H1 (cell line): ENCODE measurements at regions not wholly inside any gene's neighbourhood (a gene's known extent, or its start where the extent isn't known, plus 50 kb on each side); places are given as distances from the start of the nearest gene placed in this dataset.
A peak's percentile ranks its signal among the peaks of the same experiment; 100 is the strongest.

ENCODE experiments used
- CTCF ChIA-PET: fragments of 300-600 bp; sonication (Branson Sonifier 250); formaldehyde crosslinking; loops from one replicate; lab custom pipeline; 2021; ENCODE audit not compliant: partially characterized antibody; lab: Charles Lee
- POLR2A ChIA-PET: fragments of 300-600 bp; sonication (Branson Sonifier 250); formaldehyde crosslinking; loops from one replicate; lab custom pipeline; 2021; ENCODE audit warnings: inconsistent platforms; ENCODE audit not compliant: partially characterized antibody; lab: Charles Lee
- DNase-seq, 2 experiments: peaks; one replicate each; pipeline versions ENCODE4 v3.0.0 to v3.0.0-alpha.2; 2010 to 2022; ENCODE audit warnings: low spot score in 2 of 2, low read depth in 1 of 2, mixed read lengths in 1 of 2
- FAIRE-seq: peaks from 2 replicates; lab custom pipeline; 2011; peaks lifted over from hg19 to GRCh38; lab: Jason Lieb, UNC
- H2AFZ ChIP-seq: 2 replicates; pipeline ENCODE4 v1.8.1; 2012; ENCODE audit warnings: low read length, inconsistent platforms
- H2AK5ac ChIP-seq: 2 replicates; pipeline ENCODE4 v1.6.1; 2013; ENCODE audit warnings: low read depth, low read length
- H2BK120ac ChIP-seq: replicated peaks from 2 replicates; pipeline ENCODE3; 2013; ENCODE audit warnings: low read depth, low read length, inconsistent platforms
- H2BK12ac ChIP-seq: 2 replicates; pipeline ENCODE4 v1.6.1; 2013; ENCODE audit warnings: low read depth, low read length
- H2BK15ac ChIP-seq: 2 replicates; pipeline ENCODE4 v1.6.1; 2013; ENCODE audit warnings: low read length
- H2BK20ac ChIP-seq: 2 replicates; pipeline ENCODE4 v1.6.1; 2013; ENCODE audit warnings: low read length
- H2BK5ac ChIP-seq: 2 replicates; pipeline ENCODE4 v1.6.1; 2013; ENCODE audit warnings: low read depth, low read length
- H3K14ac ChIP-seq: 2 replicates; pipeline ENCODE4 v1.6.1; 2013; ENCODE audit warnings: inconsistent platforms; ENCODE audit not compliant: insufficient read length
- H3K18ac ChIP-seq: 2 replicates; pipeline ENCODE4 v1.6.1; 2013; ENCODE audit warnings: low read length; ENCODE audit errors: extremely low read depth
- H3K23ac ChIP-seq: 2 replicates; pipeline ENCODE4 v1.6.1; 2013; ENCODE audit warnings: inconsistent platforms; ENCODE audit not compliant: insufficient read length
- H3K23me2 ChIP-seq: 2 replicates; pipeline ENCODE4 v1.6.1; 2013; ENCODE audit warnings: low read depth, low read length
- H3K27ac ChIP-seq: 2 replicates; pipeline ENCODE4 v1.6.1; 2011; ENCODE audit warnings: low read depth, low read length, inconsistent platforms
- H3K27me3 ChIP-seq, 4 experiments: replicated peaks in 1 of 4; 1 replicate in 1 of 4; 2 replicates in 3 of 4; pipeline versions ENCODE4 v1.6.1 to v1.8.1; 2011 to 2013; ENCODE audit warnings: low read length in 3 of 4, mild to moderate bottlenecking in 3 of 4, inconsistent platforms in 2 of 4, mixed read lengths in 2 of 4, moderate library complexity in 1 of 4; ENCODE audit not compliant: control insufficient read depth in 3 of 4, insufficient read depth in 3 of 4; ENCODE audit errors: extremely low read depth in 1 of 4
- H3K36me3 ChIP-seq, 4 experiments: 2 replicates each; pipeline versions ENCODE4 v1.6.1 to v1.8.1; 2011 to 2013; ENCODE audit warnings: mild to moderate bottlenecking in 4 of 4, low read length in 3 of 4, moderate library complexity in 2 of 4, control low read depth in 1 of 4, inconsistent platforms in 1 of 4; ENCODE audit not compliant: insufficient read depth in 4 of 4, control insufficient read depth in 2 of 4
- H3K4ac ChIP-seq: replicated peaks from 2 replicates; pipeline ENCODE3; 2013; ENCODE audit warnings: low read length, low read depth, mixed read lengths, inconsistent platforms; ENCODE audit not compliant: insufficient read length
- H3K4me1 ChIP-seq, 4 experiments: replicated peaks in 1 of 4; 1 replicate in 1 of 4; 2 replicates in 3 of 4; pipeline versions ENCODE4 v1.6.1 to v1.8.1; 2011 to 2013; ENCODE audit warnings: low read length in 3 of 4, inconsistent platforms in 2 of 4, mixed read lengths in 1 of 4; ENCODE audit not compliant: insufficient read depth in 4 of 4, control insufficient read depth in 3 of 4
- H3K4me2 ChIP-seq, 2 experiments: 2 replicates each; pipeline versions ENCODE4 v1.6.1 to v1.8.1; 2011 to 2013; ENCODE audit warnings: low read depth in 2 of 2, low read length in 2 of 2, control low read depth in 1 of 2, inconsistent platforms in 1 of 2, mild to moderate bottlenecking in 1 of 2; ENCODE audit not compliant: insufficient read depth in 1 of 2
- H3K4me3 ChIP-seq, 4 experiments: fragments of 200-600, 300-600 bp in 1 of 4; sonication (generic), shearing (Covaris generic), sonication (Bioruptor Twin) in 1 of 4; 2 replicates each; pipeline versions ENCODE4 v1.5.1 to v1.8.1; 2011 to 2016; ENCODE audit warnings: low read length in 4 of 4, low read depth in 3 of 4, control low read depth in 2 of 4, inconsistent platforms in 2 of 4, mild to moderate bottlenecking in 2 of 4, mixed read lengths in 1 of 4, moderate library complexity in 1 of 4; ENCODE audit not compliant: insufficient read depth in 2 of 4; ENCODE audit errors: extremely low read depth in 1 of 4
- H3K56ac ChIP-seq: replicated peaks from 2 replicates; pipeline ENCODE3; 2013; ENCODE audit warnings: low read depth, mild to moderate bottlenecking, mixed read lengths, low read length, inconsistent platforms; ENCODE audit not compliant: insufficient read length
- H3K79me1 ChIP-seq: 2 replicates; pipeline ENCODE4 v1.6.1; 2013; ENCODE audit warnings: low read depth, low read length, control low read depth
- H3K79me2 ChIP-seq, 2 experiments: 2 replicates each; pipeline versions ENCODE4 v1.6.1 to v1.8.1; 2012 to 2013; ENCODE audit warnings: low read length in 2 of 2, mild to moderate bottlenecking in 2 of 2, inconsistent platforms in 1 of 2; ENCODE audit not compliant: insufficient read depth in 2 of 2, control insufficient read depth in 1 of 2
- H3K9ac ChIP-seq, 4 experiments: replicated peaks in 1 of 4; 1 replicate in 1 of 4; 2 replicates in 3 of 4; pipeline versions ENCODE4 v1.6.1 to v1.8.1; 2011 to 2013; ENCODE audit warnings: low read depth in 3 of 4, low read length in 3 of 4, control low read depth in 2 of 4, mild to moderate bottlenecking in 2 of 4, moderate library complexity in 2 of 4, inconsistent platforms in 1 of 4; ENCODE audit errors: extremely low read depth in 1 of 4
- H3K9me3 ChIP-seq, 2 experiments: 2 replicates each; pipeline versions ENCODE4 v1.6.1 to v1.8.1; 2012 to 2013; ENCODE audit warnings: mild to moderate bottlenecking in 2 of 2, moderate library complexity in 2 of 2, control low read depth in 1 of 2, inconsistent platforms in 1 of 2, low read depth in 1 of 2, low read length in 1 of 2, mixed read lengths in 1 of 2; ENCODE audit not compliant: insufficient read depth in 2 of 2
- H4K20me1 ChIP-seq, 2 experiments: replicated peaks in 1 of 2; 2 replicates each; pipeline versions ENCODE3 to v1.8.1; 2011 to 2013; ENCODE audit warnings: inconsistent platforms in 2 of 2, low read length in 2 of 2, mild to moderate bottlenecking in 1 of 2; ENCODE audit not compliant: insufficient read depth in 2 of 2, control insufficient read depth in 1 of 2
- H4K5ac ChIP-seq: 2 replicates; pipeline ENCODE4 v1.6.1; 2013; ENCODE audit warnings: low read length, low read depth, mixed read lengths, inconsistent platforms; ENCODE audit not compliant: insufficient read length
- H4K8ac ChIP-seq: 2 replicates; pipeline ENCODE4 v1.8.0; 2013; ENCODE audit warnings: mild to moderate bottlenecking, moderate library complexity, low read length, inconsistent platforms; ENCODE audit not compliant: insufficient read depth; ENCODE audit errors: extremely low read depth
- H4K91ac ChIP-seq: replicated peaks from 2 replicates; pipeline ENCODE3; 2013; ENCODE audit warnings: low read length, mixed read lengths, inconsistent platforms; ENCODE audit not compliant: insufficient read length
- CEBPB ChIP-seq: IDR thresholded peaks from 2 replicates; pipeline ENCODE4 v1.6.1; 2012; ENCODE audit warnings: low read depth, low read length
- TAF7 ChIP-seq: optimal IDR thresholded peaks from 2 replicates; pipeline ENCODE3; 2011; ENCODE audit warnings: low read depth, mild to moderate bottlenecking, inconsistent platforms, low read length, moderate library complexity, borderline replicate concordance
- WGBS, 2 experiments: shearing (Covaris generic) in 1 of 2; methylation state at CpG; one replicate each; pipeline versions ENCODE4 v1.1.6 to v1.1.7; 2013 to 2015; ENCODE audit warnings: low lambda C conversion rate in 2 of 2, mixed read lengths in 2 of 2, inconsistent platforms in 1 of 2, low coverage in 1 of 2, missing lambda C conversion rate in 1 of 2; ENCODE audit not compliant: insufficient replicate concordance in 2 of 2, insufficient coverage in 1 of 2, insufficient read length in 1 of 2; ENCODE audit errors: extremely low coverage in 1 of 2, missing lambda C conversion rate in 1 of 2; 5-methylcytosine and 5-hydroxymethylcytosine counted together

DNA sequence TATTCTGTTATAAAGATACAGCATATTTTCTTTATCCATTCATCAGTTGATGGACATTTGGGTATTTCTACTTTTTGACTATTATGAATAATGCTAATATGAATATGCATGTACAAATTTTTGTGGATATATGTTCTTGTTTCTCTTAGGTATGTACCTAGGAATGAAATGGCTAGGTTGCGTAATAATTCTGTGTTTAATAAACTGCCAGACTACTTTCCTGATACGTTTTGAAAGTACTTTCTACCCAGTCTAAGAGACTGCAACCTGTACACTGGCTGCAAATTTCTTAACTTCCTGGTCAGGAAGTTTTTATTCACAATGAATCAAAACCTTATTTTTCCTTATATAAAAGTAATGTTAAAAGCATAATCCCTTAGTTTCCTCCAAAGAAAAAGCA is 93.9 kb upstream of the STARD4 start:
- H3K9me3 ChIP-seq = no peaks in the 10 kb centered on the region
- H4K8ac ChIP-seq = no peak overlapping the region
- no peak for FAIRE-seq
- H3K23me2 ChIP-seq = no peaks in the 10 kb centered on the region
- no peaks in the 10 kb centered on the region for H3K27me3 ChIP-seq
- no peak overlapping the region for H3K27ac ChIP-seq
- POLR2A ChIA-PET = no interaction called here
- TF ChIP-seq CEBPB (peak; percentile 74; the same call in 1 of the 2 replicates), TAF7 (no peak)
- TF ChIP-seq, all 59 proteins: peak for 1
- no peak overlapping the region for H2BK12ac ChIP-seq
- WGBS, 2 experiments = 96% methylated on average over 2 of the region's 2 CpGs; no CpG with 5 or more reads in 1 of the 2 experiments
- H3K79me1 ChIP-seq = no peaks in the 10 kb centered on the region
- H3K4me3 ChIP-seq = no peak overlapping the region
- no peak overlapping the region for H2BK5ac ChIP-seq
- H3K14ac ChIP-seq = no peak overlapping the region
- H3K36me3 ChIP-seq = no peaks in the 10 kb centered on the region
- H2BK20ac ChIP-seq = no peak overlapping the region
- no peak overlapping the region for H4K91ac ChIP-seq
- no peak overlapping the region for H2AK5ac ChIP-seq
- CTCF ChIA-PET = interaction anchor here (1.5 to 1.6 kb wide), 2 partner anchors 10 kb away, joined by 3 read pairs; no protein-coding TSS in a partner anchor
- H4K5ac ChIP-seq = no peak overlapping the region
- H2BK120ac ChIP-seq = no peak overlapping the region
- H3K4ac ChIP-seq = no peak overlapping the region
- H2BK15ac ChIP-seq = no peak overlapping the region
- H3K4me1 ChIP-seq = peaks cover 0 to 2% (median 0%) of the 10 kb centered on the region in 4 experiments; a peak in 1 of 7 replicates
- no peak overlapping the region for H3K4me2 ChIP-seq
- H3K9ac ChIP-seq = no peak overlapping the region
- no peaks in the 10 kb centered on the region for H3K79me2 ChIP-seq
- H3K18ac ChIP-seq = no peak overlapping the region
- no peak overlapping the region for H3K23ac ChIP-seq
- no peaks in the 10 kb centered on the region for H4K20me1 ChIP-seq
- no peak overlapping the region for H3K56ac ChIP-seq
- no peak overlapping the region for H2AFZ ChIP-seq
- no peak for DNase-seq
